OCI-LY3 (cell line): ENCODE measurements at regions not wholly inside any gene's neighbourhood (a gene's known extent, or its start where the extent isn't known, plus 50 kb on each side); places are given as distances from the start of the nearest gene placed in this dataset.

Experiments used
- CTCF ChIP-seq: fragments of 200-600, 300-600 bp; sonication (generic); IDR thresholded peaks from 2 replicates; pipeline ENCODE4 v1.5.1; 2014; ENCODE audit warnings: antibody characterized with exemption, low read length, low read depth
- EZH2phosphoT487 ChIP-seq: fragments of 200-600 bp; shearing (Covaris generic); IDR thresholded peaks from 2 replicates; pipeline ENCODE4 v1.6.1; 2018; ENCODE audit warnings: antibody characterized with exemption, mixed run types, low read depth

GRCh38 chr7:148527717-148528168 is 62.8 kb upstream of the C7orf33 start:
- peak; percentile 96 for TF ChIP-seq CTCF
- no peak for TF ChIP-seq EZH2phosphoT487
